Mammary epithelial cell (primary cell): ENCODE measurements at regions not wholly inside any gene's neighbourhood (a gene's known extent, or its start where the extent isn't known, plus 50 kb on each side); places are given as distances from the start of the nearest gene placed in this dataset.

Experiments
- EZH2 ChIP-seq: IDR thresholded peaks from 2 replicates; pipeline ENCODE4 v1.6.1; 2012; ENCODE audit warnings: low read length, inconsistent platforms, borderline replicate concordance
- TF ChIP-seq, protein P1 (sequence below), 2 donors: IDR thresholded peaks in 1 of 2; conservative IDR thresholded peaks in 1 of 2; 2 replicates each; pipeline ENCODE4 v1.5.1; 2011 to 2012; ENCODE audit warnings: inconsistent platforms in 2 of 2, low read length in 2 of 2, mild to moderate bottlenecking in 2 of 2, control low read depth in 1 of 2, low read depth in 1 of 2; ENCODE audit not compliant: insufficient read depth in 1 of 2; ENCODE audit errors: extremely low read depth in 1 of 2

DNA sequence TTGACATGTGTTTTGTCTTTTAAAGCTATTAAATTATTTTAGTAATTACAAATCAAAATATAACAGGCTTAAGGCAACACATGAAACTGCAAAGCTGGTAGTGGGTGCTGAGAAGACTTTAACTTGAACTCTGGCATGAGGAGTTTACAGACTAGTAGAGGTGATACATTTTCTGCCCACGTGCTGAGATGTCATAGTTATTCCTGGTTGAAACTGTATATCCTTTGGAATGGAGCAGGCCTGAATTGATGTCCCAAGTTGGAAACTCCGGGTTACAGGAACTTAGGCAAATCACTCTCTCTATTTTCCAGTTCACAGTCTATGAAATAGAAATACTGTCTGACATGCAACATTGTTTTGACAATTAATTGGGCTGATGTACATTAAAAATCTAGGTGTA lies 177.1 kb upstream of the NOL4 start:
- TF ChIP-seq, protein P1, sequence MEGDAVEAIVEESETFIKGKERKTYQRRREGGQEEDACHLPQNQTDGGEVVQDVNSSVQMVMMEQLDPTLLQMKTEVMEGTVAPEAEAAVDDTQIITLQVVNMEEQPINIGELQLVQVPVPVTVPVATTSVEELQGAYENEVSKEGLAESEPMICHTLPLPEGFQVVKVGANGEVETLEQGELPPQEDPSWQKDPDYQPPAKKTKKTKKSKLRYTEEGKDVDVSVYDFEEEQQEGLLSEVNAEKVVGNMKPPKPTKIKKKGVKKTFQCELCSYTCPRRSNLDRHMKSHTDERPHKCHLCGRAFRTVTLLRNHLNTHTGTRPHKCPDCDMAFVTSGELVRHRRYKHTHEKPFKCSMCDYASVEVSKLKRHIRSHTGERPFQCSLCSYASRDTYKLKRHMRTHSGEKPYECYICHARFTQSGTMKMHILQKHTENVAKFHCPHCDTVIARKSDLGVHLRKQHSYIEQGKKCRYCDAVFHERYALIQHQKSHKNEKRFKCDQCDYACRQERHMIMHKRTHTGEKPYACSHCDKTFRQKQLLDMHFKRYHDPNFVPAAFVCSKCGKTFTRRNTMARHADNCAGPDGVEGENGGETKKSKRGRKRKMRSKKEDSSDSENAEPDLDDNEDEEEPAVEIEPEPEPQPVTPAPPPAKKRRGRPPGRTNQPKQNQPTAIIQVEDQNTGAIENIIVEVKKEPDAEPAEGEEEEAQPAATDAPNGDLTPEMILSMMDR (conservative IDR thresholded peaks at IDR 0.05 in 1 of 2, IDR thresholded peaks at IDR 0.05 in 1 of 2; ENCODE audit: extremely low read depth in 1 of 2, insufficient read depth in 1 of 2, low read depth in 1 of 2, low read length in 2 of 2) = no peak
- TF ChIP-seq EZH2 = no peak
